ENCODE measurements at regions not wholly inside any gene's neighbourhood (a gene's known extent, or its start where the extent isn't known, plus 50 kb on each side); places are given as distances from the start of the nearest gene placed in this dataset.

- DNase-seq = no peak
Observed at GRCh38 chr2:83596592-83597282, 862.3 kb downstream of the SUCLG1 start.

GRCh38 chr2:83595926-83596325, 863.2 kb downstream of the SUCLG1 start:
- DNase-seq = no peak

GRCh38 chr2:83595121-83595690, 863.9 kb downstream of the SUCLG1 start:
- no peak for DNase-seq

- no peak for DNase-seq
Observed at GRCh38 chr2:83594241-83595120, 864.6 kb downstream of the SUCLG1 start.

GRCh38 chr2:83587309-83587708, 871.8 kb downstream of the SUCLG1 start:
- DNase-seq = no peak

GRCh38 chr2:83585250-83585649, 873.8 kb downstream of the SUCLG1 start:
- no peak for DNase-seq

GRCh38 chr2:83584672-83585071, 874.4 kb downstream of the SUCLG1 start:
- DNase-seq = no peak

- no peak for DNase-seq
Observed at GRCh38 chr2:83582589-83582988, 876.5 kb downstream of the SUCLG1 start.

- no peak for DNase-seq
Observed at GRCh38 chr2:83579507-83579906, 879.6 kb downstream of the SUCLG1 start.

- DNase-seq = no peak
Observed at GRCh38 chr2:83578405-83578804, 880.7 kb downstream of the SUCLG1 start.

- DNase-seq = no peak
Observed at GRCh38 chr2:83574614-83575013, 884.5 kb downstream of the SUCLG1 start.

- DNase-seq = no peak
Observed at GRCh38 chr2:83573060-83573459, 886.0 kb downstream of the SUCLG1 start.

- DNase-seq = no peak
Observed at GRCh38 chr2:83572400-83572799, 886.7 kb downstream of the SUCLG1 start.

GRCh38 chr2:83567551-83567950, 891.5 kb downstream of the SUCLG1 start:
- no peak for DNase-seq

- no peak for DNase-seq
Observed at GRCh38 chr2:83565626-83566025, 893.5 kb downstream of the SUCLG1 start.

- DNase-seq = no peak
Observed at GRCh38 chr2:83565181-83565580, 893.9 kb downstream of the SUCLG1 start.

- DNase-seq = no peak
Observed at GRCh38 chr2:83561592-83561991, 897.5 kb downstream of the SUCLG1 start.

GRCh38 chr2:83536556-83536955, 922.5 kb downstream of the SUCLG1 start:
- no peak for DNase-seq

GRCh38 chr2:83534416-83534815, 924.7 kb downstream of the SUCLG1 start:
- no peak for DNase-seq

- no peak for DNase-seq
Observed at GRCh38 chr2:83531206-83531826, 927.8 kb downstream of the SUCLG1 start.

GRCh38 chr2:83528767-83529166, 930.3 kb downstream of the SUCLG1 start:
- no peak for DNase-seq

GRCh38 chr2:83522891-83523493, 936.1 kb downstream of the SUCLG1 start:
- no peak for DNase-seq

Data from NCI-H2081 treated with DMSO at 0.1 percent for 48 hours (cell line).